Cerebellar cortex (tissue), 1 donor: ENCODE measurements at regions not wholly inside any gene's neighbourhood (a gene's known extent, or its start where the extent isn't known, plus 50 kb on each side); places are given as distances from the start of the nearest gene placed in this dataset.
"Not testable (repeated sequence)": the region's sequence is repeated elsewhere in the genome, so short reads cannot be mapped to it uniquely, and the experiment has no call there.

Experiments
- DNase-seq: peaks from one replicate; pipeline ENCODE4 v3.0.0-alpha.2; 2015; ENCODE audit warnings: low spot score

DNA sequence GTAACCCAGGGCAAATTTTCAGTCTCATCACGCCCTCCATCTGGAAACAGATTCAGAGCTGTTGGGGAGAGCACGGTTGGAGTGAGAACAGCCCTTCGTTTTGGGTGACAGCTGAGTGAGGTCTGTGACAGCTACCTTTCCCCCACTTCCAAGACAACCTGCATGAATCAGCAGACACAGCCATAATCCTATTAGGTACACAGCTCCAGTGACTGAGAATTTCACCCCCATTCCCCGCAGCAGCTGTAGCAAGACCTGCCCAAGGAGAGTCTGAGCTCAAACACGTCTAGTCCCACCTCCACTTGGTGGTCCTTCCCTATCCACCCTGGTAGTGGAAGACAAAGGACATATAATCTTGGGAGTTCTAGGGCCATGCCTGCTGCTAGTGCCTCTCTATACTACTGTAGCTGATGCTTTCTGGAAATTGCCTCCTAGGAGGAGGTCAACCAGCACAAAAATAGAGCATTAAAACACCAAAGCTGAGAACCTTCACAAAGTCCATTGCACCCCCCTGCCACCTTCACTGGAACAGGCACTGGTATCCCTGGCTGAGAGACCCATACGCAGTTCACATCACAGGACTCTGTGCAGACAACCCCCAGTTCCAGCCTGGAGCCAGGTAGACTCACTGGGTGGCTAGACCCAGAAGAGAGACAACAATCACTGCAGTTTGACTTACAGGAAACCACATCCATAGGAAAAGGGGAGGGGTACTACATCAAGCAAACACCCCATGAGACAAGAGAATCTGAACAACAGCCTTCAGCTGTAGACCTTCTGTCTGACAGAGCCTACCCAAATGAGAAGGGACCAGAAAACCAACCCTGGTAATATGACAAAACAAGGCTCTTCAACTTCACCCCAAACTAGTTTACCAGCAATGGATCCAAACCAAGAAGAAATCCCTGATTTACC is 448.6 kb upstream of the CBLB start:
- no peak for DNase-seq

DNA sequence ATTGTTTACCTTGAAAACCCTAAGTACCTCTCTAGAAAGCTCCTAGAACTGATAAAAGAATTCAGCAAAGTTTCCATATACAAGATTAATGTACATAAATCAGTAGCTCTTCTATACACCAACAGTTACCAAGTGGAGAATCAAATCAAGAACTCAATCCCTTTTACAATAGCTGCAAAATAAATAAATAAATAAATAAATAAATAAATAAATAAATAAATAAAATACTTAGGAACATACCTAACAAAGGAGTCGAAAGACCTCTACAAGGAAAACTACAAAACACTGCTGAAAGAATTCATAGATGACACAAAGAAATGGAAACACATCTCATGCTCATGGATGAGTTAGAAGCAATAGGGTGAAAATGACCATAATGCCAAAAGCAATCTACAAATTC is 452.6 kb upstream of the CBLB start:
- DNase-seq, result not testable (repeated sequence)

DNA sequence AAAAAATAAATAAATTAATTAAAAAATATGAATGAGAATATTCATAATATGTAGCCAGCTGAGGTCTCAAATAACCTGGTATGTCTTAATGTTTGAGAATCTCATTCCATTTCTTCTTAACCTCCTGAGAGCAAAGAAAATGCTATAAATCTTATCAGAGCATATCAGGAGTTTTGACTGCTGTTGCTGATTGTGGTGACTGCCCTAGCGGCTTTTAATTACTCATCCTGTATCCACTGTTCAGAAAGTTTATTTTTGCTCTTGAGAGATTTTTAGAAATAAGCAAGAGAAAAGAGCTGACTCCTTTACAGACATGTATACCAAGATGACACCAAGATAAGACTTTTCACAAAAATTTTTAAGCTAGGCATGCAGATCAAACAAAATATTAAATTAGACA is 454.8 kb upstream of the CBLB start:
- DNase-seq, result no peak

DNA sequence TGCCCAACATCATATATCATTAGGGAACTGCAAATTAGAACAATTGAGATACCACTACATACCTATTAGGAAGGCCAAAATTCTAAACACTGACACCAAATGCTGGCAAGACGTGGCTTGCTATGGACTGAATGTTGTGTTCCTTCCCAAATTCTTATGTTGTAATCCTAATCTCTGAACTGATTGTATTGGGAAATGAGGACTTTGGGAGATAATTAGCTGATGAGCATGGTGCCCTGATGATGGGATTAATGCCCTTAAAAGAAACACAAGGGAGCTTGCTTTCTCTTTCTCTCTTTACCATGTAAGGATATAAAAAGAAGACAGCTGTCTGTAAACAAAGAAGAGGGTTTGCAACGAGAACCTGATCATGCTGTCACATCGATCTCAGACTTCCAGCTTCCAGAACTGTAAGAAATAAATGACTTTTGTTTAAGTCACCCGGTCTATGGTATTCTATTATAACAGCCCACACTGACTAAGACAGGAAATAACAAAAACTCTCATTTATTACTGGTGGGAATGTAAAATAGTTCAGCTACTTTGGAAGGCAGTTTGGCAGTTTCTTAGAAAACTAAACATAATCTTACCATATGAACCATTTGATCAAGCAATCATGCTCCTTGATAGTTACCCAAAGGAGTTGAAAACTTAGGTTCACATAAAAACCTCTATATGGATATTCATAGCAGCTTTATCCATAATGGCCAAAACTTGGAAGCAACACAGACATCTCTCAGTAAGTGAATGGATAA is 458.3 kb upstream of the CBLB start:
- DNase-seq, result no peak

DNA sequence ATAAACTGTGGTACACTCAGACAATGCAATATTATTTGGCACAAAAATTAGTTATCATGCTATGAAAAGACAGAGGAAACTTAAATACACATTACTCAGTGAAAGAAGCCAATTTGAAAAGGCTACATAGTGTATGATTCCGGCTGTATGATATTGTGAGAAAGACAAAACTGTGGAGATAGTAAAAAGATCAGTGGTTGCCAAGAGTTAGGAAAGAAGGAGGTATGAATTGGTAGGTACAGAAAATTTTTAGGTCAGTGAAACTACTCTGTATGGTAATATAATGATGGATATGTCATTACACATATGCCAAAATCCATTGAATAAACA is 458.8 kb upstream of the CBLB start:
- DNase-seq, result no peak

DNA sequence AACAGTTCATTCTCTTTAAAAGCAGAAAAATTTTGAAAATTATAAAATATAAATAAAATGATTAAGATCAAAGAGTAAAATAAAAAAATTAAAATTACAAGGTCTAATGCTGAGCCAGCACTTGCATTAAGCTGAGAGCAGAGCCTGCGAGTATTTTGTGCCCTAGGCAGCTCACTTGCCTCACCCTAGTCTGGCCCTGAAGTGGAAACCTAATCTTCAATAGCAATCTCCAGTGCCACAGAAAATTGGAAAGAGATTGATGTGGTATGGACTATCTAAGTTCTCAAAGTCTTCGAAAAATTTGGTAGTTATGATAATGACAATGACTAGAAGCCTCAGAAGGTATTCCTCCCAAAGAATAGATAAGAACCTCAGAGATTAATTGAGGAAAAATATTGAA is 459.4 kb upstream of the CBLB start:
- DNase-seq, result no peak

DNA sequence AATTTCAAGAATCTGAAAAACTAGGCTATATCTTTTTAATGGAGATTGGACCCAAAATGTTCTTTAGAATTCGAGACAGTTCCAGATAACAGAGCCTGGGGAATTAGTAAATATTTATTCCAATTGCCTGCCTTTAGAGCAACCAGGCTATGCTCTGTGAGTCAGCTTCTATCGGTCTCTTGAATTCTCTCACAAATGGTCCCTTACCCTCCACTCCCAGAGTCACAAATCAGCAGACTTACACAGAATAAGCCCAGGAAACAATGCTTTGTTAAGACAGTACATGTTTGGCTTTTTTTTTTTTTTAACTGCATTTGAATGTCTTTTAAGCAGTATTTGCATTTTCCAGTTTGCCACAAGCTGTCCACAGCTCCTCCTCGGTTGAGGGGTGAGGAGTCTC is 460.7 kb upstream of the CBLB start:
- DNase-seq, result no peak

DNA sequence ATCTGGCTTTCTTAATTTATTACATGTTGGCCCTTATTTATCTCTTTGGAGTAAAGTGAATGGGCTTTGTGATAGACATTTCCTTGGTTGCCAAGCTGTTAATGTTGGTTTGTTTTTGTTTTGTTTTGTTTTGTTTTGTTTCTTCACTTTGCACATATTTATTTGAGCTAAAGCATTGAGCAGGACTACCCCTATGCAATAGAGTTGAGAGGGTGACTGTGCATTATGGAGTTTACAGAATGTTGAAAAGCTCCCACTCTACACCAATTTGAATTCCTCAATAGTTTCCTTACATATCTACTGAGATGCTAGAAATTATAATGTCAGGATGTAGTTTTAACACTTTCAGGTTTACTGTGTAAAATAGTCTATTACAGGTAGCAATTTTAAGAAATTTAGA is 462.8 kb upstream of the CBLB start:
- no peak for DNase-seq

DNA sequence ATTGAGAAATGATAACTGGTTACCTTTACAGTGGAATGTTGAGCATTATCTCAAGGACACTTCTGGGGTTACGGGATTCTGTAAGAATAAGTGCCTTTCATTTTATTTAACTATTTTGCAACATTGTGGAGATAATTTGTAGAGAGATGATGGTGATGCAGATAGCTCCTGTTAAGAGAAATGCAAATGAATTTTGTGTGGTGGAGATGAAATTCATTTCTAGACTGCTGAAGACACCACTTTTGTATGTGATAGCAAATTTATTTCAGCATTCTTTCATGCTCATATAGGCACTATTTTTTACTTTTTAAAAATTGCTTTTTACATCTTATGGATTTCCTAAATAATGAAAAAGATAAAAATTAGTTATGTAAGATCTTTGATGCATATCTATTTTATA is 463.3 kb upstream of the CBLB start:
- no peak for DNase-seq

DNA sequence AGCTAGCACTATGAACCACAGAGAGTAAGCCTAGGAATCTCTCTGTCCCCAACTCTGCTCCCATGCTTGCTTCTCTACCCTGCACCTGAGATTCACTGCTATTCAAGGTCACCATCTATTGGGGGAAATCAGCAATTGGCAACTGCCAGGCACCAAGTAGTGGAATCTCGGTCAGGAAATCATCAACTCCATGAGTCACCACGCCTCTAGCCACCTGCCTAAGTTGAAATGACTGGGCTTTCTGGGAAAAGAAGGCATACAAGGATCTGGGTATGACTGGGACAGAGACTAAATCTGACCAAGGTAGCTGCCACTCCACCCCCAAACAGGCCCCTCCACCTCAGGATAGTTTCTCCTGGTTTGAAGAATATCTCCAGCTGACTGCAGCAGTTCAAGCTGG is 464.1 kb upstream of the CBLB start:
- DNase-seq, result no peak

DNA sequence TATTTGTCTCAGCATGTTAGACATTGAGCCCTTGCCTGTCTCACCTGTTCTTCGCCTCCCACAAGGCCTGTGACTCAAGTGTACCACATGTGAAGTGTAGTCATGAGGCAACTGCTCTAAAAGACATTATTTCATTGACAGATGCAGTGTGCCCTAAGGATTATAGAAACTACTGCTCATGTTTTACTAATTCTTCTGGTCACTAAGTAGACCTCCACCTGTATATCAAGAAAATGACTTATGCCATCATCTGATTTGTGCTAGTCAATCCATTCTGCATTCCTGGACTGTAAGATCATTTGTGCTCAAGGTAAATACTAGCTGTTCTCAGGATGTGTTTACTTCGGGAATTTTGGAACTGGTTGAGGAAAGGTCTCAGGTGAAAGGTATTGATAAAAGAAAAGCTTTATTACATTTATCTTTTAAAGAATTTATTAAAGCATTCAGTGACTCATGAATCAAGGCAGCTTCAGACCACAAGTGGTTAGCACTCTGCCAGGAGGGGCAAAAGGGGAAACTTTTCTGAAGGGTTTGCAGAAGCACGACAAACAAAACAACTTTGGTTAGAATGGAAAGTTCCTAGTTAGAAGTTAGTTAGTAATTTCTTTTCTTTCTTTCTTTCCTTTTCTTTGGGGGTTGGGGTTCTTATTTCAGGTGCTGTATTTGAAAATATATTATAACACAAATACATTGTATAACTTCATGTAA is 465.3 kb upstream of the CBLB start:
- DNase-seq, result no peak

DNA sequence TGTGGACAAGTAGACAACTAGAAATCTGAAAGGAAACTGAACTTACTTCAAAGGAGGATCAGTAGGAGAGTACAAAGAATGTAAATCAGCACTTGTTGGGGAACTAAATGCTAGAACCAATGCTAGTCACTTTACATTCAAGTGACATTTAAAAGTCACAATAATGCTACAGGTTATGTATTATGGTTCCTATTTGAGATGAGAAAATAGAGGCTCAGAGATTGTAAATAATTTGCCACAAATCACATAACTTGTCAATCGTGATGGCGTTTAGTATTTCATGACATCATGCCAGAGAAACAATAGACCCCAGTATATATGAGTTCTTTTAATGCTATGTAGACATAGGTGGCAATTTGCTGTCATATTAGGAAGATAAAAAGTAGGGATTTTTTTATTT is 467.8 kb upstream of the CBLB start:
- DNase-seq, result no peak

DNA sequence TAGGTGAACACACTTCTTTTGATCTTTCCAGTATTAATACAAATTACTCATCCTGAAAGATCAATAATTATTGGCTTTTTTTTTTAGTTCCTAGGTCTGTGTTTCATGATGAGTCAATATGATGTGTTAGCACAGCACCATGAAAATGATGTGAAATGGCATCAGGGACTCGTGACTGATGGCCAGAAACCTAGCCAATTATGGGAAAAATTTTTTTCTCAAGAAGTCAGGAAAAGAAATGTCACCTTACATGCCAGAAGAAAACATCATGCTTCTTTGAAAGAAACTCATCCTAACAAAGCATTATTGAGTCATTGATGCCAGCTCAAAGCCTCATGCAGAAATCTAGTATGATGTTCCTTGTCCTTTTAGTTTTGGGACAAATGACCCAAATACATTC is 468.3 kb upstream of the CBLB start:
- DNase-seq, result no peak

DNA sequence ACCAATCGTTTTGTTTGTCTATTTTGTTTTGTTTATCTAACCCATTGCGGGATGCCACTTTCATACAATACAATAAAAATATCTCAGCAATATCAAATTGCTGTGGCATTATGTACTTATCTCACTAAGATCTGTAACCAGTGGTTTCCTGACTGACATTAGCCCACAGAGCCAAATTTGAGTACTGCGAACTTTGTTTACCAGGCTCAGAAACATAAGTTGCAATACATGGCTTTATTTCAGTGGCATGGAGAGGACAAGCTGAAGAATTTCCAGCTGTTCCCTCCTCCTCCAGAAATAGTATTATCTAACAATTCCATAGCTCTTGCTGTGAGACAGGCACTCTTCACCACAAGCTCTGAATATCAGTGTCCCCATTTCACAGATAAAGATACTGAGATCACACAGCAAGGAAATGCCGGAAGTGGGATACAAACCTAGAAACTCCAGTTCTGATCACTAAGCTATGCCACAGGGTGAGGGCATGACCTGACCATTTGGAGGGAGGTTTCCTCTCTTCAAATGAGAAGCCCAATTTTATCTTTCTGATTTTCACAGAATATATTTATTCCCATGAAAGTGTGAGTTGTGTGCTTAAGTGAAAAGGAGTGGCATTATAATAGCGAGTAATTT is 469.9 kb upstream of the CBLB start:
- DNase-seq, result no peak

DNA sequence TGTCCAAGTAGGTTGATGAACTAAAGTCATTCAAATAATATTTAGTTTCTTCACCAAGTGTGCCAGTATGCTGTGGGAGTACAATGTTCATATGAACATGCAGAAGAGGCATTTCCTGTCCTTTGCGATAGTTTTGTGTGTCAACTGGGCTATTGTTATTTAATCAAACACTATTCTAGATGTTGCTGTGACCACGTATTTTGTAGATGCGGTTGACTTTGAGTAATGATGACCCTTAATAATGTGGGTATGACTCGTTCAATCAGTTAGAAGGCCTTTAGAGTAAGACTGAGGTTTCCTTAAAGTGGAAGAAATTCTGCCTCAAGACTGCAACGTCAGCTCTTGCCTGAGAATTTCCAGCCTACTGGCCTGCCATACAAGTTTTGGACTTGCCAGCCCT is 470.7 kb upstream of the CBLB start:
- no peak for DNase-seq

DNA sequence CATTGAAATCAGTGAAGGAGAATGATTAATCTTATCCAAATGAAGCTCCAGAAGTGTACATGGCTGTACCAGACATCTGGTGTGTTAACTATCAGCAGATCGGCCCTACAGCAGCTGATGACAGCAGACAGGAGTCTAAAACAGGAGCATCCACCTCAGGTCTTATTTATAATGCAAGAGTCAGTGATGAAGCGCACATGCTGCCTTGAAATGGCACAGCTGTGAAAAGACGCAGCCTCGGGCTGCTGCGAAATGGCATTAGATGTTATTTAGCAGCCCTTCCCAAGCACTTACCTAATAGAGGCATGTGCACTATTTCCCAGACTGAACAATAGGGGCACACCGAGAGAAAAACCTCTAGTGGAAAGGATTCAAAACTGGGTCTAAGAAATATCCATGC is 472.3 kb upstream of the CBLB start:
- DNase-seq, result no peak

DNA sequence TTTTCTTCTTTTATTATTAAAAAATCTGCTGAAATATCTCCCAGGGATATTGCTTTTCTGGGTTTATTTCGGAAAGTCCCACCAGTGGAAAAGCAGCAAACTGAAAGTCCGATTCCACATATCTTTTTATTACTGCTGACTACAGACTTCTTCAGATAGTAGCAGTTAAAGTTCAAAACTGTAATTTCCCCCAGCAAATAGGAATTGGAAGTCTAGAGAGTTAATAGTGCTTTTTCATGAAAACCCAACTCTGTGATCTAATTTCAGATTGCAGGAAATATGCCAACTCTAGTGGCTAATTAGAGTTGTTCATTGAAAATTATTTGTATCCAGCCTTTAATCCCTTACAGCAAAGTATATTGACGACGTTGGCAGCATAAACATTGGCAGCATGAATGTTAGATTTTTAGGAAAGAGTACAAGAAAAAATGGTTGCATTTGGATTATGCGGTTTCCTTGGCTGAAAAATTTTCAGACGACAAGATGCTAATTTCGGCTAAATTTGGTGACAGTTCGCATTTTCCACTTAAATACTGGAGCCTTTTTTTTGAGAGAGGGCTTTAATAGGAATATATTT is 472.9 kb upstream of the CBLB start:
- DNase-seq, result no peak

DNA sequence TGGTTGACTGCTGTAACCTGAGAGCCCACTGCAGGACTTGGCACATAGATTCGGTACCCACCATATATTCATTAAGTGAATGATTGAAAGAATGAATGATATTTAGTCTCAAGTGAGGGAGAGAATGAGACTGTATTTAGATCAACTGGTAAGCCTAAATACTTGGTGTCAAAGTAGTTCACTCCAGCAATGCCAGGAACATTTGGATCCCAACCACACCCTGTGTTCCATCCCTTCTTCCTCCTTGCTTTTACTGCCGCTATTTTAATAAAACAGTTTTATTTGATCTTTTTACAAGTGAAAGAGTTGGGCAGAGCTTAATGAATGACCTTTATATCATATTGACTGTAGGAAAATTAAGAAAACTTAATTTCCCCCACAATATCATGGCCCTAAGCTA is 473.6 kb upstream of the CBLB start:
- no peak for DNase-seq

DNA sequence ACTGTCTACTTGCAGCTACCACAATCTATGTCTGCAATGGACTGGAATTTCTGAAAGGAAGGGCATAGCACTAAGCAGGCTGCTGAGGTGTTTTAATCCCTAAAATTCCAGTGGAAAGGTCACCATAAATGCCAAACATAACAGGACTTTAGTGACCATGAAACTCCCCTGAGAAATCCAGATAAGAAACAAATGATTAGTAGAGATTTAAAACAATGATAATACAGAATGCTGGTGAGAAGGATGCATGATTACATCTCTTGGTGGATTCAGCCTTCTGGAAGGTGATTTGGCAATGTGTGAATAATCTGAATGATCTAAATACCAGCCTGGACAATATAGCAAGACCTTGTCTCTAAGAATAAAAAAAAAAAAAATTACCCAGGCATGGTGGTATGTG is 475.0 kb upstream of the CBLB start:
- DNase-seq, result no peak

DNA sequence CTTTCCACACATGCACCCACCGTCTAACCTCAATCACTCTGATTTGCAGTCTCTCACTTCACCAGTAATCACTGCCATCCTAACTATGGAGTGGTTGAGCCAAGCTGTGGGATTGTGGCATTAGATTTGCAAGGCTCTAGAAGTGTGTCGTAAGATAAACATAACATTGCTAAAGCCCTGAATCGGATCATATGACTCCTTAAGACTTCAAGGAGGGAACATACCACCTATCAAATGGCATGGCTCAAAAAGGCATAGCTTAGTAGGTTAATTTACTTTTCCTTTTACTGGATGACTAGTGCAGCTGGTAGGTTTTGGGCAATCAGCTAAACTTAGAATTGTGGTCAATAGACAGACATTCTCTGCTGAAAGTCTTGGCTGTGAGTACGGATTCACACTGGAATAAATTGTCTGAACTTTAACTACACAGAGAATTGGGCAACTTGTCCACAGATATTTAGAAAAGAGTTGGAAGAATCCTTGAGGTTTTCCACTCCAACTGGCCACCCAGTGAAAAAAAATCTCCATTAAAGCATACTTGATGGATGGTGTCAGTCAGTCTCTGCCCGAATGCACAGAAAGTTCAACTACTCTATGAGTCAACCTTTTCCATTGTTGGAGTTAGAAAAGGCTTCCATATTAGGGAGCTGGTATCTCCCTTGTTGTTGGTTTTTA is 476.7 kb upstream of the CBLB start:
- DNase-seq, result no peak

DNA sequence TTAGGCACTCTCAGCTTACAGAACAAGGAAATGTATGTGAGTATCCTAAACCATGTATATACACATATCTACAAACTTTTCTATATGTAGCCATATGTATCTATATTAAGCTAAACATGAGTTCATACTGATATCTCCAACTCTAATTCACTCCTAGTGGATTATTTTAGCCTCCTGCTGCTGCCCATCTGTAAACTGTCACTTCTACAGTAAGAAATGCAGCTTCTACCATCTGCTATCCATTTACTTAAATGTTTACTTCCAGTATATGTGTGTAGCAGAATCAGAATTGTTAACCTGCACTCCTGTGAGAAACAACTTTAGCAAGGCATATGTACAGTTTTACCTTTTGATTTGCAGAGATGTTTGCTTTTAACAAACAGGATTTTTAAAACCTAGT is 478.5 kb upstream of the CBLB start:
- DNase-seq, result peak; percentile 39
